ENCODE measurements at regions not wholly inside any gene's neighbourhood (a gene's known extent, or its start where the extent isn't known, plus 50 kb on each side); places are given as distances from the start of the nearest gene placed in this dataset.
"Not testable (repeated sequence)": the region's sequence is repeated elsewhere in the genome, so short reads cannot be mapped to it uniquely, and the experiment has no call there.

GRCh38 chr4:116598155-116598979, 487.0 kb downstream of the TRAM1L1 start:
- ATAC-seq (ENCODE audit: poor library complexity) (no peak), DNase-seq (no peak)
- intact Hi-C loops (cut with DNase I), result no loop called here

GRCh38 chr4:116590648-116591047, 494.7 kb downstream of the TRAM1L1 start:
- intact Hi-C loops (cut with DNase I), result no loop called here
- DNase-seq (no peak), ATAC-seq (ENCODE audit: poor library complexity) (no peak)

- ATAC-seq (ENCODE audit: poor library complexity) (no peak), DNase-seq (no peak)
- intact Hi-C loops (cut with DNase I), result no loop called here
Observed at GRCh38 chr4:116588783-116589182, 496.6 kb downstream of the TRAM1L1 start.

GRCh38 chr4:116585246-116585645, 500.1 kb downstream of the TRAM1L1 start:
- DNase-seq (no peak), ATAC-seq (ENCODE audit: poor library complexity) (no peak)
- intact Hi-C loops (cut with DNase I), result no loop called here

- DNase-seq, result no peak
- no peak for ATAC-seq (ENCODE audit: poor library complexity)
- intact Hi-C loops (cut with DNase I), result no loop called here
Observed at GRCh38 chr4:116577321-116577720, 508.1 kb downstream of the TRAM1L1 start.

- ATAC-seq (ENCODE audit: poor library complexity) (no peak), DNase-seq (no peak)
- intact Hi-C loops (cut with DNase I), result no loop called here
Observed at GRCh38 chr4:116573540-116573939, 511.8 kb downstream of the TRAM1L1 start.

GRCh38 chr4:116561768-116562167, 523.6 kb downstream of the TRAM1L1 start:
- DNase-seq, result no peak

GRCh38 chr4:116551806-116552205, 533.6 kb downstream of the TRAM1L1 start:
- intact Hi-C loops (cut with DNase I), result no loop called here

More at GRCh38 chr4:116561768-116562167, 523.6 kb downstream of the TRAM1L1 start:
- no peak for ATAC-seq (ENCODE audit: poor library complexity)
- intact Hi-C loops (cut with DNase I), result no loop called here

GRCh38 chr4:116547632-116548031, 537.7 kb downstream of the TRAM1L1 start:
- intact Hi-C loops (cut with DNase I), result no loop called here
- ATAC-seq (ENCODE audit: poor library complexity) (no peak), DNase-seq (no peak)

More at GRCh38 chr4:116551806-116552205, 533.6 kb downstream of the TRAM1L1 start:
- ATAC-seq (ENCODE audit: poor library complexity), result no peak
- no peak for DNase-seq

GRCh38 chr4:116546759-116547158, 538.6 kb downstream of the TRAM1L1 start:
- intact Hi-C loops (cut with DNase I), result no loop called here
- ATAC-seq (ENCODE audit: poor library complexity) (no peak), DNase-seq (no peak)

- DNase-seq (no peak), ATAC-seq (ENCODE audit: poor library complexity) (no peak)
- intact Hi-C loops (cut with DNase I), result no loop called here
Observed at GRCh38 chr4:116544946-116545345, 540.4 kb downstream of the TRAM1L1 start.

GRCh38 chr4:116539744-116540143, 545.6 kb downstream of the TRAM1L1 start:
- ATAC-seq (ENCODE audit: poor library complexity) (no peak), DNase-seq (no peak)
- intact Hi-C loops (cut with DNase I), result no loop called here

- DNase-seq (no peak), ATAC-seq (ENCODE audit: poor library complexity) (no peak)
- intact Hi-C loops (cut with DNase I), result no loop called here
Observed at GRCh38 chr4:116537828-116538227, 547.5 kb downstream of the TRAM1L1 start.

- intact Hi-C loops (cut with DNase I); ATAC-seq (ENCODE audit: poor library complexity); DNase-seq: not testable (repeated sequence)
Observed at GRCh38 chr4:116536024-116536423, 549.4 kb downstream of the TRAM1L1 start.

GRCh38 chr4:116531870-116532269, 553.5 kb downstream of the TRAM1L1 start:
- intact Hi-C loops (cut with DNase I), result no loop called here
- ATAC-seq (ENCODE audit: poor library complexity), result no peak
- DNase-seq, result no peak

- intact Hi-C loops (cut with DNase I), result no loop called here
- no peak for DNase-seq
Observed at GRCh38 chr4:116531026-116531425, 554.4 kb downstream of the TRAM1L1 start.

GRCh38 chr4:116530048-116530447, 555.3 kb downstream of the TRAM1L1 start:
- intact Hi-C loops (cut with DNase I), result no loop called here
- ATAC-seq (ENCODE audit: poor library complexity), result no peak
- DNase-seq, result no peak

More at GRCh38 chr4:116531026-116531425, 554.4 kb downstream of the TRAM1L1 start:
- ATAC-seq (ENCODE audit: poor library complexity), result no peak

- ATAC-seq (ENCODE audit: poor library complexity) (no peak), DNase-seq (no peak)
- intact Hi-C loops (cut with DNase I), result no loop called here
Observed at GRCh38 chr4:116529129-116529528, 556.2 kb downstream of the TRAM1L1 start.

GRCh38 chr4:116522922-116523321, 562.5 kb downstream of the TRAM1L1 start:
- DNase-seq (no peak), ATAC-seq (ENCODE audit: poor library complexity) (no peak)
- intact Hi-C loops (cut with DNase I), result no loop called here

- ATAC-seq (ENCODE audit: poor library complexity), result no peak
- DNase-seq, result no peak
- intact Hi-C loops (cut with DNase I), result no loop called here
Observed at GRCh38 chr4:116520886-116521285, 564.5 kb downstream of the TRAM1L1 start.

GRCh38 chr4:116516711-116517110, 568.7 kb downstream of the TRAM1L1 start:
- intact Hi-C loops (cut with DNase I), result no loop called here
- DNase-seq (no peak), ATAC-seq (ENCODE audit: poor library complexity) (no peak)

Data from Right ventricle myocardium superior (tissue), 1 donor.